ENCODE measurements at regions not wholly inside any gene's neighbourhood (a gene's known extent, or its start where the extent isn't known, plus 50 kb on each side); places are given as distances from the start of the nearest gene placed in this dataset.

GRCh38 chr4:44046491-44046890 is 402.1 kb downstream of the KCTD8 start:
- Histone ChIP-seq H3K4me3 (replicated peaks; ENCODE audit: insufficient read depth, low read length) (no peak overlapping the region), H3K27me3 (ENCODE audit: insufficient read depth, poor library complexity, severe bottlenecking) (no peaks in the 10 kb centered on the region), H3K27ac (replicated peaks) (no peak overlapping the region)
- no peak for DNase-seq (ENCODE audit: low read depth in 1 of 2, low spot score in 1 of 2)
- no peak for TF ChIP-seq GABPA (IDR thresholded peaks at IDR 0.05; ENCODE audit: low read depth)
- TF ChIP-seq POLR2AphosphoS5 (IDR thresholded peaks at IDR 0.05; ENCODE audit: low read depth) = no peak
- TF ChIP-seq REST (IDR thresholded peaks at IDR 0.05; ENCODE audit: insufficient replicate concordance, low read depth) = no peak
- TF ChIP-seq SPI1 (IDR thresholded peaks at IDR 0.05; ENCODE audit: borderline replicate concordance, low read depth) = no peak
- TF ChIP-seq CTCF (IDR thresholded peaks at IDR 0.05; ENCODE audit: insufficient read depth, low read length) = no peak

GRCh38 chr4:44056721-44057151 is 391.9 kb downstream of the KCTD8 start:
- no peak overlapping the region for H3K4me3 ChIP-seq (replicated peaks; ENCODE audit: insufficient read depth, low read length)

GRCh38 chr4:44070843-44071242 is 377.8 kb downstream of the KCTD8 start:
- Histone ChIP-seq H3K27ac (replicated peaks) (no peak overlapping the region), H3K4me3 (replicated peaks; ENCODE audit: insufficient read depth, low read length) (no peak overlapping the region), H3K27me3 (ENCODE audit: insufficient read depth, poor library complexity, severe bottlenecking) (no peaks in the 10 kb centered on the region)
- TF ChIP-seq SPI1 (IDR thresholded peaks at IDR 0.05; ENCODE audit: borderline replicate concordance, low read depth) (no peak), POLR2AphosphoS5 (IDR thresholded peaks at IDR 0.05; ENCODE audit: low read depth) (no peak), GABPA (IDR thresholded peaks at IDR 0.05; ENCODE audit: low read depth) (no peak), CTCF (IDR thresholded peaks at IDR 0.05; ENCODE audit: insufficient read depth, low read length) (no peak), REST (IDR thresholded peaks at IDR 0.05; ENCODE audit: insufficient replicate concordance, low read depth) (no peak)
- no peak for DNase-seq (ENCODE audit: low read depth in 1 of 2, low spot score in 1 of 2)

More at GRCh38 chr4:44056721-44057151, 391.9 kb downstream of the KCTD8 start:
- DNase-seq (ENCODE audit: low read depth in 1 of 2, low spot score in 1 of 2) = no peak
- H3K27ac ChIP-seq (replicated peaks) = no peak overlapping the region
- no peaks in the 10 kb centered on the region for H3K27me3 ChIP-seq (ENCODE audit: insufficient read depth, poor library complexity, severe bottlenecking)
- TF ChIP-seq SPI1 (IDR thresholded peaks at IDR 0.05; ENCODE audit: borderline replicate concordance, low read depth) (no peak), REST (IDR thresholded peaks at IDR 0.05; ENCODE audit: insufficient replicate concordance, low read depth) (no peak), CTCF (IDR thresholded peaks at IDR 0.05; ENCODE audit: insufficient read depth, low read length) (no peak), POLR2AphosphoS5 (IDR thresholded peaks at IDR 0.05; ENCODE audit: low read depth) (no peak), GABPA (IDR thresholded peaks at IDR 0.05; ENCODE audit: low read depth) (no peak)
